GM12874 (cell line): ENCODE measurements at regions not wholly inside any gene's neighbourhood (a gene's known extent, or its start where the extent isn't known, plus 50 kb on each side); places are given as distances from the start of the nearest gene placed in this dataset.

Experiments used
- CTCF ChIP-seq: IDR thresholded peaks from 2 replicates; pipeline ENCODE4 v1.5.1; 2011; ENCODE audit warnings: low read depth, mild to moderate bottlenecking, control low read depth, low read length, moderate library complexity; ENCODE audit not compliant: insufficient read depth

GRCh38 chr2:150791567-150791966 is 304.1 kb upstream of the RND3 start:
- no peak for TF ChIP-seq CTCF

- no peak for TF ChIP-seq CTCF
Measured at GRCh38 chr2:150789376-150789905, 302.0 kb upstream of the RND3 start.

- TF ChIP-seq CTCF, result no peak
Measured at GRCh38 chr2:150788426-150789140, 301.1 kb upstream of the RND3 start.

GRCh38 chr2:150787353-150788093 is 300.1 kb upstream of the RND3 start:
- TF ChIP-seq CTCF, result no peak

GRCh38 chr2:150784389-150784788 is 296.9 kb upstream of the RND3 start:
- TF ChIP-seq CTCF, result no peak

GRCh38 chr2:150783896-150784295 is 296.4 kb upstream of the RND3 start:
- no peak for TF ChIP-seq CTCF

- TF ChIP-seq CTCF, result no peak
Measured at GRCh38 chr2:150783015-150783414, 295.5 kb upstream of the RND3 start.
